ENCODE measurements at regions not wholly inside any gene's neighbourhood (a gene's known extent, or its start where the extent isn't known, plus 50 kb on each side); places are given as distances from the start of the nearest gene placed in this dataset.

DNA sequence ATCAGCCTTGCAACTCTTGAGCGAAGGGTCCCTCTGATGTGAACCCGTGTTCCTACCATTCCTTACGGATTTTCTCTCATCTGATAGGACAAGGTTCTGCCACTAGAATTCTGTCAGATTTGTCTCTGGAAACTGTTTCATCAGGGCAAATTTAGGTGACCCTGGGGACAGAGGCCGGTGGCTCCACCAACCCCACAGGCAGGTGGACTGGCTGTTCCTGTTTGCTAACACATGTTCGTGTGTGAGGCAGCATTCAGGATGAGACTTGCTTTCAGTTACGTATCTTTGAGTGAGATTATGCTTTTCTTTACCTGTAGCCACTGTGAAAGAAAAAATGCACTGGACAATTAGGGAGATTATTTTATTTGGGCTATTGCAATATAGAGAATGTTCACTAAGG is 449.9 kb downstream of the INHBA start:
- TF ChIP-seq, protein P1, sequence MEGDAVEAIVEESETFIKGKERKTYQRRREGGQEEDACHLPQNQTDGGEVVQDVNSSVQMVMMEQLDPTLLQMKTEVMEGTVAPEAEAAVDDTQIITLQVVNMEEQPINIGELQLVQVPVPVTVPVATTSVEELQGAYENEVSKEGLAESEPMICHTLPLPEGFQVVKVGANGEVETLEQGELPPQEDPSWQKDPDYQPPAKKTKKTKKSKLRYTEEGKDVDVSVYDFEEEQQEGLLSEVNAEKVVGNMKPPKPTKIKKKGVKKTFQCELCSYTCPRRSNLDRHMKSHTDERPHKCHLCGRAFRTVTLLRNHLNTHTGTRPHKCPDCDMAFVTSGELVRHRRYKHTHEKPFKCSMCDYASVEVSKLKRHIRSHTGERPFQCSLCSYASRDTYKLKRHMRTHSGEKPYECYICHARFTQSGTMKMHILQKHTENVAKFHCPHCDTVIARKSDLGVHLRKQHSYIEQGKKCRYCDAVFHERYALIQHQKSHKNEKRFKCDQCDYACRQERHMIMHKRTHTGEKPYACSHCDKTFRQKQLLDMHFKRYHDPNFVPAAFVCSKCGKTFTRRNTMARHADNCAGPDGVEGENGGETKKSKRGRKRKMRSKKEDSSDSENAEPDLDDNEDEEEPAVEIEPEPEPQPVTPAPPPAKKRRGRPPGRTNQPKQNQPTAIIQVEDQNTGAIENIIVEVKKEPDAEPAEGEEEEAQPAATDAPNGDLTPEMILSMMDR (IDR thresholded peaks at IDR 0.05; ENCODE audit: low read depth, low read length) = no peak
- TF ChIP-seq EZH2phosphoT487 (IDR thresholded peaks at IDR 0.05; ENCODE audit: low read depth) = no peak

Data from OCI-LY3 (cell line).